ENCODE measurements at regions not wholly inside any gene's neighbourhood (a gene's known extent, or its start where the extent isn't known, plus 50 kb on each side); places are given as distances from the start of the nearest gene placed in this dataset.

GRCh38 chr15:98203872-98204660 lies 243.6 kb downstream of the ARRDC4 start:
- no peak for DNase-seq

- DNase-seq: no peak
Observed at GRCh38 chr15:98207928-98208327, 247.4 kb downstream of the ARRDC4 start.

GRCh38 chr15:98213346-98213979 lies 253.0 kb downstream of the ARRDC4 start:
- DNase-seq: no peak

- no peak for DNase-seq
Observed at GRCh38 chr15:98216166-98216565, 255.7 kb downstream of the ARRDC4 start.

GRCh38 chr15:98217356-98217755 lies 256.9 kb downstream of the ARRDC4 start:
- no peak for DNase-seq

GRCh38 chr15:98221144-98221543 lies 260.6 kb downstream of the ARRDC4 start:
- no peak for DNase-seq

GRCh38 chr15:98221577-98221976 lies 261.1 kb downstream of the ARRDC4 start:
- no peak for DNase-seq

- no peak for DNase-seq
Observed at GRCh38 chr15:98226149-98226548, 265.6 kb downstream of the ARRDC4 start.

- DNase-seq: no peak
Observed at GRCh38 chr15:98226578-98226977, 266.1 kb downstream of the ARRDC4 start.

GRCh38 chr15:98228846-98229245 lies 268.3 kb downstream of the ARRDC4 start:
- no peak for DNase-seq

GRCh38 chr15:98230975-98231374 lies 270.5 kb downstream of the ARRDC4 start:
- DNase-seq: no peak

GRCh38 chr15:98231696-98232440 lies 271.4 kb downstream of the ARRDC4 start:
- DNase-seq: no peak

- DNase-seq: no peak
Observed at GRCh38 chr15:98232761-98233160, 272.3 kb downstream of the ARRDC4 start.

- no peak for DNase-seq
Observed at GRCh38 chr15:98233873-98234272, 273.4 kb downstream of the ARRDC4 start.

- no peak for DNase-seq
Observed at GRCh38 chr15:98240303-98240702, 279.8 kb downstream of the ARRDC4 start.

- DNase-seq: no peak
Observed at GRCh38 chr15:98241032-98241554, 280.6 kb downstream of the ARRDC4 start.

- DNase-seq: no peak
Observed at GRCh38 chr15:98257290-98257689, 296.8 kb downstream of the ARRDC4 start.

- DNase-seq: no peak
Observed at GRCh38 chr15:98263787-98264186, 303.3 kb downstream of the ARRDC4 start.

- no peak for DNase-seq
Observed at GRCh38 chr15:98266295-98266694, 305.8 kb downstream of the ARRDC4 start.

- no peak for DNase-seq
Observed at GRCh38 chr15:98268163-98268562, 307.7 kb downstream of the ARRDC4 start.

GRCh38 chr15:98272625-98273024 lies 312.1 kb downstream of the ARRDC4 start:
- no peak for DNase-seq

- no peak for DNase-seq
Observed at GRCh38 chr15:98276018-98276417, 315.5 kb downstream of the ARRDC4 start.

GRCh38 chr15:98277602-98278001 lies 317.1 kb downstream of the ARRDC4 start:
- no peak for DNase-seq
